HG02759 (cell line): ENCODE measurements at regions not wholly inside any gene's neighbourhood (a gene's known extent, or its start where the extent isn't known, plus 50 kb on each side); places are given as distances from the start of the nearest gene placed in this dataset.
"Not testable (repeated sequence)": the region's sequence is repeated elsewhere in the genome, so short reads cannot be mapped to it uniquely, and the experiment has no call there.

Experiments used
- ATAC-seq: cut with Tn5 transposase; IDR thresholded peaks from one replicate; pipeline ENCODE4 v1.9.1; 2021; ENCODE audit warnings: mild to moderate bottlenecking, moderate library complexity; ENCODE audit not compliant: unreplicated experiment

GRCh38 chr5:7269591-7270274, 126.2 kb upstream of the ADCY2 start:
- no peak for ATAC-seq

- ATAC-seq = no peak
Measured at GRCh38 chr5:7271435-7272084, 124.4 kb upstream of the ADCY2 start.

GRCh38 chr5:7272408-7272965, 123.5 kb upstream of the ADCY2 start:
- no peak for ATAC-seq

DNA sequence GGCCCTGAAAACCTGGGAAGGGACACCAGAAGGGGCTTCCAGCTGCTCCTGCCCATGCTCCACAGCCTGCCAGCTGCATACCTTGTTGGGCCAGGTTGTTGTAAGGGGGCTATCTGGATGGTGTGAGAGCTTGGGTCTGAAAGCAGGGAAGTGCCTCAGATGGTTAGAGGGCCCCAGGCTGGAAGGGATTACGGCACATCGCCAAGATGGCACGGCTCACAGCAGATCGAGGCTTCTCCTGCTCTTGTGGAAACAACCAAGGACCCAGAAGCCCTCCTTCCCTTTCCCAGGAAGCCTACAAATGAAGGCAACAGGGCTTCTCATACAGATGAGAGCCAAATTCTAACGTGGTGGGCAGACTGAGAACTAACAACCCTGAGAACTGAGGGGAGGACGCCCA, 121.7 kb upstream of the ADCY2 start:
- no peak for ATAC-seq

GRCh38 chr5:7289634-7290033, 106.3 kb upstream of the ADCY2 start:
- ATAC-seq = not testable (repeated sequence)

DNA sequence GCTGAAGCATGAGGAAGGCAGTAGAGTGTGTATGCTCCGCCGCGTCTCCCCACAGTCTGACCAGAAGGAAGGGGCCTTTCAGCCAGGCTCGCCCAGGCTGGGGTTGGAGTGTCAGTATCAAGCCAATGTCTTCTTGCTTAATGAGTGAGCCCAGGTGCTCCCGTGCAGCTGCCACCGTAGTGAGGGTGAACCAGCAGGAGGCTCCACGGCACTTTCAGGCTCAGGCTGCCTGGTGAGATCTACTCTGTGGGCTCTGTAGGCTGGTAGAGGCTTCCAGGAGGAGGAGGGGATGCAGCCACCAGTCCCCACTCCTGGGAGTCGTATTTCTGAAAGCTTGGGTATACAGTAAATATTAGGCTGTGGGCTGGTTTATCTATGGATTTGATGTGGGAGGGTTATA, 98.1 kb upstream of the ADCY2 start:
- ATAC-seq = not testable (repeated sequence)

DNA sequence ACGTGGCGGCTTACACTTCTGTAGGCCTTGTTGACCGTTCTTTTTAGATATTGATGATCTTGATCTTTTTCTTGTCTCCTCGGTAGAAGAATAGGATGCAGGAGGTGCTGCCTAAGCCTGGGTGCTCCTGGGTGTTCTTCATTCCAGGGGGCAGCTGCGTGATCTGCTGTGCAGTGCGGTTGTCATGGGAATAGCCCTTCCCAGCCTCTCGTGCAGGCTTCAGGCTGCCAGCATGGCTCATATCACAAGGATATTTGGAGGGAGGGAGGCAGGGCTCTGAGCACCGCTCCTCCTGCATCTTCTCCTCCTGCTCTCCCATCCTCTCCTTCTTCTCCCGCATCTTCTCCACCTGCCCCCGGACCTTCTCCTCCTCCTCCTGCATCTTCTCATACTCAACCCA, 96.2 kb upstream of the ADCY2 start:
- ATAC-seq = not testable (repeated sequence)

GRCh38 chr5:7305000-7305674, 90.8 kb upstream of the ADCY2 start:
- ATAC-seq = not testable (repeated sequence)

- ATAC-seq = not testable (repeated sequence)
Measured at GRCh38 chr5:7306556-7306955, 89.4 kb upstream of the ADCY2 start.

- not testable (repeated sequence) for ATAC-seq
Measured at GRCh38 chr5:7307709-7308108, 88.2 kb upstream of the ADCY2 start.

DNA sequence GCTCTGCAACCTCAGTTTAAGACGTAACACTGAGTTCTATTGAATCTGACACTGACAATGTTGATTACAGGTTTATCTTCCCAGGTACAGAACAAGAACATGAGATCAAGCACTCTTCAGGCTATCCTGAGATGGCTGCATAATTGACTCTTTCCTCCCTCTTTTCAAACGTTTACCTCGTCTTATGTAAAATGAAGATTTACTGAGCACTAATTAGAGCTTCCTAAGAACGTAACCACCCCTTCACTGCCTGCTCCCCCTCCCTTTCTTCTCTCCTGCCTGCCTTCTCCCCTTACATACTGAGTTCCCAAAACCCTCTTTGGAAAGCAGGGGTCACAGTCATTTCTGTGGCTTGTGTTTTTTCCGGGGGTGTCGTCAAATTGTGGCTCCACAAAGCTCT, 86.2 kb upstream of the ADCY2 start:
- not testable (repeated sequence) for ATAC-seq

DNA sequence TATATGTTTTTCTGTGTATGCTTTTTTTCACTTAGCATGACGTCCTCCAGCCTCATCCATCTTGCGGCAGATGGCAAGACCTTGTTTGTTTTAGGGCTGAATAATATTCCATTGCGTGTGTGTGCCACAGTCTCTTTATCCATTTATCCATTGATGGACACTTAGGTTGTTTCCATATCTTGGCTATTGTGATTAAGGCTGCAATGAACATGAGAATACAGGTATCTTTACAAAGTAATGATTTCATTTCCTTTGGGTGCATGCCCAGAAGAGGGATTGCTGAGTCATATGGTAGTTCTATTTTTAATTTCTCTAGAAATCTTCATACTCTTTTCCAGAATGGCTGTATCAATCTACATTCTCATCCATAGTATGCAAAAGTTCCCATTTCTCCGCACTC, 85.3 kb upstream of the ADCY2 start:
- ATAC-seq = not testable (repeated sequence)

- no peak for ATAC-seq
Measured at GRCh38 chr5:7315118-7315517, 80.8 kb upstream of the ADCY2 start.

GRCh38 chr5:7317751-7318150, 78.2 kb upstream of the ADCY2 start:
- ATAC-seq = no peak

GRCh38 chr5:7320701-7321301, 75.1 kb upstream of the ADCY2 start:
- ATAC-seq = no peak

DNA sequence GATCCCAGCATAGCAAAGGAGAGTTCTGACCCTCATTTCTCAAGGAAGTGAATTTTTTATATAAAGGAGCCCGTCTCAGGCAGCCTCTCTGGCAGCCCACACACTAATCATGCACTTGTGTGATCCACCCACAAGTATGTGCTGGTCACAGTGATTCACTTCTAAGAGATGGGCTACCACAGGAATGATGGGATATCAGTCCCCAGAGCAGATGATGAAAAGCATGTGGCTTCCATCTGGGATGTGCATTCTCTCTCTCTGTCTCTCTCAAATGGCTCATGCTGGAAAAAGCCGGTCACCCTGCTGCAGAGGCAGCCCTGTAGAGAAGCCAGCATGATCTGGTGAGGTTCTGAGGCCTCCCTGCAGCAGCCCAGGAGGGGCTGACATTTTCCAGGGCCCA, 74.2 kb upstream of the ADCY2 start:
- ATAC-seq = no peak

DNA sequence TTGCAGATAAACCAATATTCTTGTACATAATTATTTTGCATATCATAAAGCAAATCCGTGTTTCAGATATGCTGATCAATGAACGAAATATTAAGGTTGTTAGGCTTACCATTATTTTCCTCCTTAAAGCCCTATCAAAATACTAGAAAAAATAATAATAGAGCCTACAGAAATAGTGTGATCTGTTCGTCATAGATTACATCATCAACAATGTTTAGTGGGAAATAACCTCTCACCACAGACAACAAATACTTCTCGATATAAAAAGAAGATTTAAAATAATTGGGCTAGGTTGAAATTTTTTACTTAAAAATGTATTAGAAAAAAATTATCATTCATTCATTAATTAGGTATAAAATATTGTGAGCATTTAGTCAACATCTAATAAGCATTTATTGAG, 71.0 kb upstream of the ADCY2 start:
- ATAC-seq = no peak

DNA sequence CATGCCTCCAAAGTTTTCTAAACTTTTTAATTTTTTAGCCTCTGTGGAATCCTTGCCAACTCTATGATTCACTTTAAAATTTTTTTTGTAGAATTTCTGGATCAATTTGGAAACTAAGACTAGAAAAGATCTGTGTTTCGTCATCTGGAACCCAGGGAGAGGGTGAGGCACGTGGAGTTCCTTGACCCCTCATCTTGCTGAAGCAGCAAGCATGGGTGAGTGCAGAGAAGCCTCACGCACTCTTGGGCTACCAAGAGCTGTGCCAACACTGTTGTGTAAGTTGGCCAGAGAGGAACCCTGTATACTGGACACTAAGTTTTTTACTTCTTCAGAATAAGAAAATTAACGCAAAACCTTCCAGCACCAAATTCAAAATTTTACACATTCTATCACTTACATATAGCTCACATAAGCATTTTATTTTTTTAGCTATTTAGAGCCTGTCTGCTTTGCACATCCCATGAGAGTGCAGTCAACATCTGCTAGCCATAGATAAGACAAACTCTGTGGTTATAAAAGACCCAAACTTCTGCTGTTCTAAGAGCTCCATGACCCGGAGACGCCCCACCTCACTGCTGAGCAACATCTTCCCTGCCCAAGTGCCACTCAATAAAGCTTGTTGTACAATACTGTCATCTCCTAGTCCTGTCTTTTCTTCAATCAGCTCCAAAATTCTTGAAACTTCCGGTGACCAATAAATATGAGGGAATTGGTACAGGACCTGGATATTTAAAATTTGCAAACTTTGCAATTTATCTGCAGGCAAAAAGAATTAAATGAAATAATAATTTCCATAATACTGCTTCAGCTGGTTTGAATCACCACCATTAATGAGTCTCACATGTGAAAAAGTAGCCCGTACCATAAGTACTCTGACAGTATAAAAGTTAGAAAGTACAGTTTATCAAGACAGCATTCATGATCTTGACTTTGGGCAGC, 69.7 kb upstream of the ADCY2 start:
- ATAC-seq = no peak

- ATAC-seq = no peak
Measured at GRCh38 chr5:7329141-7329540, 66.8 kb upstream of the ADCY2 start.

- no peak for ATAC-seq
Measured at GRCh38 chr5:7329712-7330111, 66.2 kb upstream of the ADCY2 start.
